T-cell (primary cell): ENCODE measurements at regions not wholly inside any gene's neighbourhood (a gene's known extent, or its start where the extent isn't known, plus 50 kb on each side); places are given as distances from the start of the nearest gene placed in this dataset.
"Not testable (repeated sequence)": the region's sequence is repeated elsewhere in the genome, so short reads cannot be mapped to it uniquely, and the experiment has no call there.

Experiments used
- ATAC-seq, 4 experiments: fragments of 200-7000 bp in 3 of 4; fragments of 150-1000 bp in 1 of 4; cut with Tn5 transposase; replicated peaks in 1 of 4; 1 replicate in 3 of 4; 2 replicates in 1 of 4; pipeline ENCODE4 v1.10.0; 2021; ENCODE audit warnings: moderate library complexity in 3 of 4, mild to moderate bottlenecking in 2 of 4, moderate number of reproducible peaks in 1 of 4
- CTCF ChIA-PET, 2 donors: fragments of 300-600 bp; sonication (Branson Sonifier 250); formaldehyde crosslinking; loops; one replicate each; lab custom pipeline; 2022; ENCODE audit warnings: antibody characterized with exemption in 2 of 2; lab: Charles Lee
- POLR2A ChIA-PET, 2 donors: fragments of 300-600 bp; sonication (Branson Sonifier 250); formaldehyde crosslinking; loops; one replicate each; lab custom pipeline; 2022; ENCODE audit warnings: antibody characterized with exemption in 2 of 2; lab: Charles Lee
- DNase-seq, 35 experiments: peaks; one replicate each; pipeline versions ENCODE4 v3.0.0 to v3.0.0-alpha.2; 2013 to 2023
- H3K27ac ChIP-seq: one replicate; pipeline ENCODE4 v1.5.1; 2013; ENCODE audit warnings: low read length
- H3K27me3 ChIP-seq, 2 experiments: replicated peaks in 1 of 2; 1 replicate in 1 of 2; 2 replicates in 1 of 2; pipeline versions ENCODE4 v1.6.1 to v1.7.0; 2013; ENCODE audit warnings: low read length in 1 of 2, mixed read lengths in 1 of 2; ENCODE audit not compliant: control insufficient read depth in 2 of 2, insufficient read depth in 2 of 2; ENCODE audit errors: extremely low read depth in 1 of 2
- H3K36me3 ChIP-seq, 2 donors: 1 replicate in 1 of 2; 2 replicates in 1 of 2; pipeline versions ENCODE4 v1.6.1 to v1.7.0; 2013; ENCODE audit warnings: low read length in 1 of 2; ENCODE audit not compliant: control insufficient read depth in 2 of 2, insufficient read depth in 1 of 2; ENCODE audit errors: extremely low read depth in 1 of 2
- H3K4me1 ChIP-seq, 2 experiments: 1 replicate in 1 of 2; 2 replicates in 1 of 2; pipeline versions ENCODE4 v1.6.1 to v1.7.0; 2013; ENCODE audit warnings: low read length in 2 of 2, mixed read lengths in 1 of 2; ENCODE audit not compliant: insufficient read depth in 2 of 2, control insufficient read depth in 1 of 2; ENCODE audit errors: extremely low read depth in 1 of 2
- H3K4me3 ChIP-seq, 2 donors: 1 replicate in 1 of 2; 2 replicates in 1 of 2; pipeline versions ENCODE4 v1.5.1 to v1.7.0; 2013; ENCODE audit warnings: mild to moderate bottlenecking in 2 of 2, low read length in 1 of 2, moderate library complexity in 1 of 2; ENCODE audit not compliant: control insufficient read depth in 1 of 2; ENCODE audit errors: extremely low read depth in 1 of 2
- H3K9me3 ChIP-seq: 2 replicates; pipeline ENCODE4 v1.7.0; 2013
- H3K27ac Mint-ChIP-seq, 2 donors: one replicate each; pipeline ENCODE4 v1.8.0; 2020 to 2021; ENCODE audit warnings: mild to moderate bottlenecking in 2 of 2, mixed read lengths in 2 of 2
- H3K27me3 Mint-ChIP-seq, 2 donors: one replicate each; pipeline ENCODE4 v1.8.0; 2021 to 2022; ENCODE audit warnings: mixed read lengths in 2 of 2
- H3K36me3 Mint-ChIP-seq: one replicate; pipeline ENCODE4 v1.8.0; 2021; ENCODE audit warnings: mixed read lengths
- H3K4me1 Mint-ChIP-seq, 3 donors: one replicate each; pipeline ENCODE4 v1.8.0; 2020 to 2022; ENCODE audit warnings: mixed read lengths in 3 of 3, mild to moderate bottlenecking in 1 of 3
- H3K4me3 Mint-ChIP-seq, 3 donors: one replicate each; pipeline ENCODE4 v1.8.0; 2020 to 2022; ENCODE audit warnings: mild to moderate bottlenecking in 3 of 3, mixed read lengths in 3 of 3, moderate library complexity in 3 of 3
- H3K9me3 Mint-ChIP-seq, 3 donors: one replicate each; pipeline ENCODE4 v1.8.0; 2020 to 2022; ENCODE audit warnings: mixed read lengths in 3 of 3
- WGBS: methylation state at CpG from one replicate; pipeline ENCODE4 v1.1.5; 2013; ENCODE audit warnings: missing lambda C conversion rate; ENCODE audit not compliant: insufficient coverage; 5-methylcytosine and 5-hydroxymethylcytosine counted together

- Mint-ChIP-seq H3K27ac (no peak overlapping the region), H3K4me1 (no peaks in the 10 kb centered on the region), H3K4me3 (no peak overlapping the region), H3K36me3 (no peaks in the 10 kb centered on the region), H3K9me3 (peaks cover 2 to 16% (median 13%) of the 10 kb centered on the region in 3 donors), H3K27me3 (no peaks in the 10 kb centered on the region)
- Histone ChIP-seq H3K27me3 (no peaks in the 10 kb centered on the region), H3K36me3 (no peaks in the 10 kb centered on the region), H3K4me3 (no peak overlapping the region), H3K27ac (no peak overlapping the region), H3K9me3 (no peaks in the 10 kb centered on the region), H3K4me1 (no peaks in the 10 kb centered on the region)
- DNase-seq (no peak), ATAC-seq (no peak)
- POLR2A ChIA-PET = no interaction called here
- no CpG with 5 or more reads among the region's 1 CpG for WGBS
- CTCF ChIA-PET = no interaction called here
Observed at GRCh38 chr5:92665506-92665905, 915.5 kb downstream of the NR2F1-AS1 start.

- no peak overlapping the region for H3K4me3 Mint-ChIP-seq
- DNase-seq (no peak), ATAC-seq (no peak)
- POLR2A ChIA-PET = no interaction called here
- WGBS = 50% methylated on average over 2 of the region's 3 CpGs
- no peak overlapping the region for H3K4me3 ChIP-seq
- CTCF ChIA-PET = no interaction called here
- no peaks in the 10 kb centered on the region for H3K4me1 Mint-ChIP-seq
- H3K27me3 ChIP-seq = no peaks in the 10 kb centered on the region
- H3K9me3 Mint-ChIP-seq = peaks cover 2 to 4% (median 3%) of the 10 kb centered on the region in 3 donors
- no peaks in the 10 kb centered on the region for H3K9me3 ChIP-seq
- H3K36me3 ChIP-seq = no peaks in the 10 kb centered on the region
- no peak overlapping the region for H3K27ac Mint-ChIP-seq
- H3K27ac ChIP-seq = no peak overlapping the region
- no peaks in the 10 kb centered on the region for H3K36me3 Mint-ChIP-seq
- H3K4me1 ChIP-seq = no peaks in the 10 kb centered on the region
- no peaks in the 10 kb centered on the region for H3K27me3 Mint-ChIP-seq
Observed at GRCh38 chr5:92662741-92663140, 918.3 kb downstream of the NR2F1-AS1 start.

GRCh38 chr5:92659246-92659645 lies 921.8 kb downstream of the NR2F1-AS1 start:
- ATAC-seq = no peak
- H3K4me3 ChIP-seq = no peak overlapping the region
- ChIA-PET CTCF (interaction anchor here in 1 of 2 donors (0.6 kb wide), 1 partner anchor 250 kb away, joined by 3 read pairs; no protein-coding TSS in a partner anchor), POLR2A (no interaction called here)
- no peaks in the 10 kb centered on the region for H3K4me1 Mint-ChIP-seq
- H3K9me3 ChIP-seq = no peaks in the 10 kb centered on the region
- H3K9me3 Mint-ChIP-seq = peaks cover 0 to 7% (median 3%) of the 10 kb centered on the region in 3 donors
- no peak overlapping the region for H3K4me3 Mint-ChIP-seq
- no peak overlapping the region for H3K27ac Mint-ChIP-seq
- H3K4me1 ChIP-seq = no peaks in the 10 kb centered on the region
- no peaks in the 10 kb centered on the region for H3K27me3 Mint-ChIP-seq
- H3K27me3 ChIP-seq = no peaks in the 10 kb centered on the region
- no peaks in the 10 kb centered on the region for H3K36me3 Mint-ChIP-seq
- no peak for DNase-seq
- H3K36me3 ChIP-seq = no peaks in the 10 kb centered on the region
- no peak overlapping the region for H3K27ac ChIP-seq

- H3K27me3 Mint-ChIP-seq, CTCF ChIA-PET, H3K36me3 Mint-ChIP-seq, H3K27me3 ChIP-seq, H3K4me1 ChIP-seq, DNase-seq, POLR2A ChIA-PET, H3K4me3 ChIP-seq, H3K27ac ChIP-seq, H3K9me3 ChIP-seq, H3K36me3 ChIP-seq, H3K4me1 Mint-ChIP-seq, H3K4me3 Mint-ChIP-seq, H3K27ac Mint-ChIP-seq, ATAC-seq: not testable (repeated sequence)
- WGBS = no CpG with 5 or more reads among the region's 3 CpGs
- H3K9me3 Mint-ChIP-seq = peaks cover 0 to 11% (median 9%) of the 10 kb centered on the region in 3 donors
Observed at GRCh38 chr5:92654601-92655000, 926.4 kb downstream of the NR2F1-AS1 start.

GRCh38 chr5:92653730-92654461 lies 927.1 kb downstream of the NR2F1-AS1 start:
- H3K27me3 ChIP-seq = no peaks in the 10 kb centered on the region
- Mint-ChIP-seq H3K36me3 (no peaks in the 10 kb centered on the region), H3K27me3 (no peaks in the 10 kb centered on the region), H3K4me1 (no peaks in the 10 kb centered on the region), H3K9me3 (peaks cover 0 to 11% (median 9%) of the 10 kb centered on the region in 3 donors), H3K4me3 (no peak overlapping the region), H3K27ac (no peak overlapping the region)
- H3K4me1 ChIP-seq = no peaks in the 10 kb centered on the region
- H3K4me3 ChIP-seq = no peak overlapping the region
- H3K9me3 ChIP-seq = no peaks in the 10 kb centered on the region
- no CpG with 5 or more reads among the region's 2 CpGs for WGBS
- DNase-seq (no peak), ATAC-seq (no peak)
- POLR2A ChIA-PET = interaction anchor here in 1 of 2 donors (0.6 kb wide), 1 partner anchor 103 kb away, joined by 12 read pairs; no protein-coding TSS in a partner anchor
- CTCF ChIA-PET = no interaction called here
- H3K27ac ChIP-seq = no peak overlapping the region
- no peaks in the 10 kb centered on the region for H3K36me3 ChIP-seq

- no CpG with 5 or more reads among the region's 1 CpG for WGBS
- CTCF ChIA-PET = no interaction called here
- no peaks in the 10 kb centered on the region for H3K27me3 Mint-ChIP-seq
Observed at GRCh38 chr5:92652756-92653155, 928.3 kb downstream of the NR2F1-AS1 start.

More at GRCh38 chr5:92652756-92653155, 928.3 kb downstream of the NR2F1-AS1 start:
- peaks cover 0 to 11% (median 7%) of the 10 kb centered on the region in 3 donors for H3K9me3 Mint-ChIP-seq
- H3K36me3 ChIP-seq = no peaks in the 10 kb centered on the region
- ATAC-seq (no peak), DNase-seq (no peak)
- H3K9me3 ChIP-seq = no peaks in the 10 kb centered on the region
- no peak overlapping the region for H3K27ac ChIP-seq
- no peaks in the 10 kb centered on the region for H3K27me3 ChIP-seq
- no peak overlapping the region for H3K4me3 Mint-ChIP-seq
- H3K27ac Mint-ChIP-seq = no peak overlapping the region
- H3K4me1 Mint-ChIP-seq = no peaks in the 10 kb centered on the region
- no peaks in the 10 kb centered on the region for H3K36me3 Mint-ChIP-seq
- no peaks in the 10 kb centered on the region for H3K4me1 ChIP-seq
- no peak overlapping the region for H3K4me3 ChIP-seq
- POLR2A ChIA-PET = no interaction called here
